Suppressor macrophage (primary cell): ENCODE measurements at regions not wholly inside any gene's neighbourhood (a gene's known extent, or its start where the extent isn't known, plus 50 kb on each side); places are given as distances from the start of the nearest gene placed in this dataset.

Source experiments
- DNase-seq, 4 experiments: peaks; one replicate each; pipeline ENCODE4 v3.0.0-alpha.2; 2020 to 2022

GRCh38 chr10:123577921-123578461 lies 88.2 kb upstream of the GPR26 start:
- no peak for DNase-seq

DNA sequence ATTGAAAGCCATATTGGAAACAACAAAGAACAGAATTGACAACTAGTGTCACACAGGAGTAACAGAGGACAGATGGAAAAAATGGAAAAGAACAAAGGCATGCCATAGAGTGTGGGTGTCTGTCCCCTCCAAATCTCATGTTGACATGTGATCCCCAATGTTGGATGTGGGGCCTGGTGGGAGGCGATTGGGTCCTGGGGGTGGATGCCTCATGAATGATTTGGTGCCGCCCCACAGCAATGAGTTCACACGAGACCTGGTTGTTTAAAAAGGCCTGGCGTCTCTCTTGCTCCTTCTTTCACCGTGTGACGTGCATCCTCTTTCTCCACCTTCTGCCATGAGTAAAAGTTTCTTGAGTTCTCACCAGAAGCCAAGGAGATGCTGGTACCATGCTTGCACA lies 87.4 kb upstream of the GPR26 start:
- DNase-seq: no peak

DNA sequence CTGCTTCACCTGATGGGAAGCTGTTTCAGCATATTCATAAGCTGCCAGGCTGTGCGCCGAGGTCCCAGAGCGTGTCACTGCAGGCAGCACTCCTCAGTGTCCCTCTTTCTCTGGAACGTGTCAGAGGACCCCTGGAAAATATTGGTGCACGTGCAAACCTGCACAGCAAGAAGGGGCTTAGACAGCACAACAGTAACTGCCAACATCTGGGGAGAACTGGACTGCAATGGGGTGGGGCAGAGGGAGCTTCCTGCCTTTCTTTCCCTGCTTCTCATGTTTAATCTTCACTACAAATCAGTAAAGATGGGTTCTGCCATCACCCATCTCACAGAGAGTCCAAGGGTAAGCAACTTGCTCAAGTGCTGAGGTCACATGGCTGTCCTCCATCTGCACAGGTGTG lies 86.5 kb upstream of the GPR26 start:
- DNase-seq: no peak

GRCh38 chr10:123580426-123580825 lies 85.7 kb upstream of the GPR26 start:
- DNase-seq: no peak

DNA sequence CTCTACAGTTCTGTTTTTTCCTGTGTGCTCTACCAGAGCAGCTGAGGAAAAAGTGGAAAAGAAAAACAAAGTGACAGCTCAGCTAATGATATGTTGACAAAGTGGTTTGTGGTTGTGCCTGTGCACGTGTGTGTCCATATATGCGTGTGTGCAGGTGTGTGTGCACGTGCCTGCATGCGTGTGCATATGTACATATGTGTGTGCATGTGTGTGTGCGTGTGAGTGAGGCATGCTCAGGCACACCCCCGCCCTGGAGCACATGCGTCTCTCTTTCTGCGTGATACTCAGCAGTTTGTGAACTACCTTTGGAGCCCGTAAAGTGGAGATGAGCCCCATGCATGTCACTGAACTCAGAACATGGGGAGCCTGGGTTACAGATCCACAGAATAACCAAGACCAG lies 84.5 kb upstream of the GPR26 start:
- DNase-seq: no peak

DNA sequence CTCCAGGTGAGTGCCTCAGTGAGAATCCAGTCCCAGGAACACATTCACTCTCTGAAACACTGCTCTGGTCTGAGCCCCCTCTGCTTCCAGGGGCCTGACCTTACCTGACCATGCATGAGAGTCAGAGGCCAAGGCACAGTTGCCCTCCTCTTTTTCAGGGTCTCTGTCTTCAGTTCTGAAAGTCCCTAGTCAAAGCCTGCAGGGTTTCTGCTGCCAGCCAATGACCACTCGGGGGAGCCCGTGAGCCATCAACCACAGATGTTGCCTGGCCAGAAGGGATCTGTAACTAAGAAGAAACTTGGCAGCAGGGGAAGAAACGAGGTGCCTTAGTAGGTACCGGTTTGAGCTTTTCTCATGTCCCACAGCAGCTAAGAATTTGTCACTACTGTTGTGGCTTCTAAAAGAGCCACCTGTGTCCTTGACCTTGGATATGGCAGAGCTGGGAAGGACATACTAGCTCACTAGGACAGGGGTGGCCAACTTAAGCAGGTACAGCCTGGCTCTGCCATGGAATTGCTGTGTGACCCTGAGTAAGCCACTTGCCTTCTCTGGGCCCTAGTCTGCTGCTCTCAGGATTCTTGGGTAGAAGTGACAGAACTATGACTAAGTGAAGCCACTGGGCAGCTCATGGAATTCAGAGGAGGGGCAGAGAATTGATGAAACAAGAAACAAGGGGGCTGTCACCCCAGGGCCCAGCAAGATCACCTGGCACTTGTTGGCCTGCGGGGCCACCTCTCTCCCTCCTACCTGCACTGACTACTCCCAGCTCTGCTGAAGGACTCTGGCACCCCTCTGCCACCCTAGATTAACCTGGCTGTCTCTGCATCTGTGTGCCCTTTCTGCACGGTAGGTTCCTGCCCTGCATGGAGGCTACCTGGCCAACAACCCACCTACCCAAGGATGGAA lies 83.8 kb upstream of the GPR26 start:
- DNase-seq: peak; percentile 78 to 90 (median 86)

- DNase-seq: peak; percentile 60 to 84 (median 72)
Observed at GRCh38 chr10:123583639-123584418, 82.3 kb upstream of the GPR26 start.

- DNase-seq: no peak
Observed at GRCh38 chr10:123584419-123584775, 81.8 kb upstream of the GPR26 start.

GRCh38 chr10:123585477-123586445 lies 80.4 kb upstream of the GPR26 start:
- DNase-seq: no peak

DNA sequence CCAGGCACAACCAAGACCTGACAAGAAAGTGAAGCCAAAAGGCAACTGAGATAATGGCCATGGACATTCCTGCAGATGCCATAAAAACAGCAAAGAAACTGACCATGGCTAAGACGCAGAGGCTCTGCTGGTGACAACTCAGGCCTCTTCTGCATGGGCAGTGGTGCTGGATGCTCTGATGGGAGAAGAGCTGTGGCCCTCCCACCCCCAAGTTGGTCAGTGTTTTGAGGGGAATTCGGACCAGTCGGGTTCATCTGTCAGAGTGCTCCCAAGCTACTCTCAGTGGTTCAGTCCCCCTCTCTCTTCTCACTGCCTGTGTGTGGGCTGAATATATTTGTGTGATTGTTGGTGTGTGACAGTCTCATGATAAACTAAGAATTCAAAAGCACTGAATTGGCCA lies 79.0 kb upstream of the GPR26 start:
- DNase-seq: no peak

DNA sequence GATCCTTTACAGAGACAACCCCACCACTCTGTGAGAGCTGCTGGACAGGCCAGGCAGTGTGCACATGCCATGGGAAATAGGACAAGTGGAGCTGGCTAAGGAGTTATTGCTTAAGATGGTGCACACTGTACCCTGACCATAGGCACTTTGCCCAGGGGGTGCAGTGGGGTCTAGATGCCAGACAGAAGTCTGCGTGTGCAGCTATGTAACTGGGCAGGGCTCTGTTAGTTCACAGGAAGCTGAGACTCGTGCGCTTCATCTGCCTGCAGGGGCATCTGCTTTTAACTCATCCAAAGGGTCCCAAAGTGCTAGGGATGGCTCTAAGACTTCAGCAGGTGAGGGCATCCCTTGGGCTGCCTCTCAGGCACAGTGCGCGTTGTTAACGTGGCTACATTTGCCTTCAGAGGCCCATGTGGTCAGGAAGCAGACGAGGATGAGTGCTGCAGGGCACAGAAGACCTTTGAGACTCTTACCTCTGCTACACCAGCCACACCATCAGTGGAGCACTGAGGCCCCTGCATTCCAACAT lies 77.7 kb upstream of the GPR26 start:
- no peak for DNase-seq

DNA sequence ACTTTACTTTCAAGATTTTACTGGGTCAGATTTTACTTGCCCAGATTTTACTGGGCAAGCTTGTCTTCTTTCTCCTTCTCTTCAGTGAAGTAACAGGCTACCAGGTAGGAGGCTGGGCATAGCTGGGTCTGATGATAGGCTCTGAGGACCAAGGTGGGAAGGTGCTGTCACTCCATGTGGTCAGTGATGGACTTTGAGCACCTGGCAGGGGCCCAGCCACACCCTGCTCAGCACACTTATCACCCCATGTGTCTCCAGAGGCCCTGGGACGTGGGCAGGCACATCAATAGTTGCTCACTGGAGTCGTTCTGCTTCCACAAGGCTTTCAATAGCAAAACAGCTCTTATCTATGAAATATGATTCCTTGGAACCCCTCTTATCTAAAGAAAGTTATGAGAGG lies 70.5 kb upstream of the GPR26 start:
- DNase-seq: no peak

- DNase-seq: no peak
Observed at GRCh38 chr10:123597676-123598075, 68.5 kb upstream of the GPR26 start.

DNA sequence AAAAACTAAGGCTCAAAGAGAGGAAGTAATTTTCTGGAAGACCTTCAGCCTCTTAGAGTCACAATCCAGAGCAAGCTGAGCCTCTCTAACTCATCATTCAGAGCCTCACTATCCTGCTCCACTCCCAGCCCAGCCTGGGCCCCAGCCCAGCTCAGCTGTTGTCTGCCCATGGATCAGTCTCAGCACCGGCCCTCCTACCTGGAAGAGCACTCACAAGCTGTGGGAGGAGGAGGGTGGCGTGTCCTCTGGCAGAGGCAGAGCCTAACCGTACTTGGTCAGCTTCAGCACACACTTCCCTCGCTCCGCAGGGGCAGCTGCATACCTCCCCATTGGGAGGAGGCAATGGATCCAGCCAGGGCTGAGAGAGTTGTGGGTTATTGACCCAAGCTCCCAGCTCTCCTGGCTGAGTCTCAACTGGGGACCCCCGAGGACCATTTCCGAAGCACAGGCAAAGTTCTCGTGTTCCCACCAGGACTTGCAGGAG lies 66.7 kb upstream of the GPR26 start:
- DNase-seq: no peak

- no peak for DNase-seq
Observed at GRCh38 chr10:123600177-123600576, 66.0 kb upstream of the GPR26 start.

DNA sequence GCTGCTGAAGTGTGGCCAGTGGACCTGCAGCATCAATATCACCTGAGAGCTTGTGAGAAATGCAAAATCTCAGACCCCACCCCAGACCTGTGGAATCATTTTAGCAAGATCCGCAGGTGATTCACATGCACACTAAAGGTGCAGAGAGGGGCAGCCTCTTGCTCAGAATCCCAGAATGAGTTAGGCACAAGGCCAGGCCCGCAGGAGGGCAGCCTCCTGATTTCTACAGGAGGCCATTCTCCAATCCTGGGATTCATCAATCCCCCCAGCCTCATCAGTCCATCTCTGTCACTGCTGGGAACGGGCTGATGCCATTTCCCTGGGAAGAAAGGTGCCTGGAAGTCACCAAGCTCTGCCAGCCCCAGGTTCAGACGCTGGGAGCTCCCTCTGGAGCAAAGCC lies 63.0 kb upstream of the GPR26 start:
- DNase-seq: no peak

- DNase-seq: peak; percentile 2 to 50 (median 30)
Observed at GRCh38 chr10:123604506-123604905, 61.6 kb upstream of the GPR26 start.

- DNase-seq: no peak
Observed at GRCh38 chr10:123606006-123606405, 60.1 kb upstream of the GPR26 start.

DNA sequence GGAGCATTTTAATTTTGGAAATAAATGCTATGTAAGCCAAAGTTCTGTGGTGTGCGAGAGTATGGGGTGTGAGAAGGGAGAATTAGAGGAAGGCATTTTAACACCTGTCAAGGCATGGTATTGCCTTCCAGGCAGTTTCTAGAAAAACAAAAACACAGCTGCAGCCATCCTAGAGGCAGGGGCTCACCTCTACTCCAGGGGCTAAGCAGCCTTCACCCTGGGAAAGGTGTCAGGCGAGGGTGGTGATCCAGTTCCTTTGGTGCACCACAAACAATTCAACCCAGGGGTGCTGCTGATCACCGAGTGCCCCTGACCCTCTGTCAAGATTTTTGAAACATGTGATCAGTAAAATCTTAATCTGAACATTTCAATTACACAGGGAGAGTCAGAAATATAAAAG lies 59.2 kb upstream of the GPR26 start:
- DNase-seq: no peak

DNA sequence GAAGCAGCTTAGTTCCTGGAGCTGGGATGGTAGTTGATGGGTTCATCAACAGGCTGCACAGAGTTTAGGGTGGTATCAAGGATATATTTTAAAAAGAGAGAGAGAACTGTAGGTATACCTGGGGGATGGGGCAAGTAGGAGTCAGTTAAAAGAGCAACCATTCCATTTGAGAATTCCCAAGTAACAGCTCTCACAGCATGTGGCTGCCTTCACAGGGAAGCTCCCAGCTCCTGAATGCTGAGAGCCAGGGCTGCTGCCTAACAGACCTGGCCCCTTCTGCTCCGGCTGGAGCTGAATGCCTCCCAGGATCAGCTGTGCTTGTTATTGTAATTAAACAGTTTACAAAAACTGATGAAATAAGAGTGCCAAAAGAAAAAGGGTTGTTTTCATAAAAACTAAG lies 58.8 kb upstream of the GPR26 start:
- DNase-seq: no peak

DNA sequence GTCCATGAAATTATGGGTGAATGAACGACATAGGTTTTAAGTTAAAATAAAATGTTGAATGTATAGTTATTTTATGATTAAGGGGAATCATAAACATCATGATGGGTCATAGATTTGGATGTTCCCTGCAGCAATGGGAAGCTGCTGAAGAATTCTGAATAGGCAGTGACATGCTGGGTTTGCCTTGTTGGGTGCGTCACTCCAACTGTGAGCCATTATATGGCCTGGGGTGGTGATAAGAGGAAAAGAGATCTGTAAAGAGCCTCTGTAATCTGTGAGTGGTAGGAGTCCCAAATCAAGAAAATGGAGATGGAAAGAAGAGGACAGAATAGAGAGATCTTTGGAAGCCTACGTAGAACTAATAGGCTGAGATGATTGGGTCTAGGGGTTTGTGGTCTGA lies 58.1 kb upstream of the GPR26 start:
- DNase-seq: no peak

DNA sequence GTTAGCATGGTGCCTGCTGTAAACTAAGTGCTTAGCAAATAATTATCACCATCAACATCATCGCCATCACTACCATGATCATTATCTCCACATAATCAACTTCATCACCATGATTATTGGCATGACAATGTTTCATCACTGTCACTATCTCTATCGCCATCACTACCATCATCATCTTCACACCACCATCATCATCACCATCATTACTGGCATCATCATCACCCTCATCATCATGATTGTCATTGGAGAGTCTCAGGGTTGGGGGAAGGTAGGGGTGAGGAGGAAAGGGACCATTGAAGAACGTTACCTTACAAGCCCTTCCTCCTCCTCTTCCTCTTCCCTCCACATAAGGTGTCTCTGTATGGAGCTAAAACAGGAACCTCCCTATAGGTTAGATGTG lies 54.9 kb upstream of the GPR26 start:
- no peak for DNase-seq
